ENCODE measurements at regions not wholly inside any gene's neighbourhood (a gene's known extent, or its start where the extent isn't known, plus 50 kb on each side); places are given as distances from the start of the nearest gene placed in this dataset.

GRCh38 chr17:77037943-77038342, 102.8 kb upstream of the SEC14L1 start:
- TF ChIP-seq EP300 (conservative IDR thresholded peaks at IDR 0.05; ENCODE audit: poor library complexity, severe bottlenecking) (no peak), CTCF (IDR thresholded peaks at IDR 0.05; ENCODE audit: poor library complexity, severe bottlenecking) (no peak), TAF1 (IDR thresholded peaks at IDR 0.05; ENCODE audit: low read depth) (no peak), MXI1 (conservative IDR thresholded peaks at IDR 0.05; ENCODE audit: poor library complexity, severe bottlenecking) (no peak), EZH2 (IDR thresholded peaks at IDR 0.05; ENCODE audit: borderline replicate concordance, insufficient read depth, low read length, poor library complexity, severe bottlenecking) (no peak), RAD21 (conservative IDR thresholded peaks at IDR 0.05) (no peak), SMC3 (conservative IDR thresholded peaks at IDR 0.05; ENCODE audit: poor library complexity) (no peak), POLR2AphosphoS5 (IDR thresholded peaks at IDR 0.05) (no peak)
